GM12892 (cell line): ENCODE measurements at regions not wholly inside any gene's neighbourhood (a gene's known extent, or its start where the extent isn't known, plus 50 kb on each side); places are given as distances from the start of the nearest gene placed in this dataset.

Source experiments
- POLR2A ChIP-seq: IDR thresholded peaks from 2 replicates; pipeline ENCODE4 v1.6.1; 2011; ENCODE audit warnings: low read depth, low read length, control low read depth
- POLR2AphosphoS5 ChIP-seq: IDR thresholded peaks from 2 replicates; pipeline ENCODE4 v1.6.1; 2011; ENCODE audit warnings: low read depth, low read length, control low read depth
- TAF1 ChIP-seq: IDR thresholded peaks from 2 replicates; pipeline ENCODE4 v1.6.1; 2011; ENCODE audit warnings: low read depth, mild to moderate bottlenecking, control low read depth, low read length, borderline replicate concordance

- TF ChIP-seq POLR2AphosphoS5 (no peak), POLR2A (no peak), TAF1 (no peak)
Observed at GRCh38 chr4:152190907-152191306, 345.0 kb downstream of the FBXW7 start.
